ENCODE measurements at regions not wholly inside any gene's neighbourhood (a gene's known extent, or its start where the extent isn't known, plus 50 kb on each side); places are given as distances from the start of the nearest gene placed in this dataset.
"Not testable (repeated sequence)": the region's sequence is repeated elsewhere in the genome, so short reads cannot be mapped to it uniquely, and the experiment has no call there.

DNA sequence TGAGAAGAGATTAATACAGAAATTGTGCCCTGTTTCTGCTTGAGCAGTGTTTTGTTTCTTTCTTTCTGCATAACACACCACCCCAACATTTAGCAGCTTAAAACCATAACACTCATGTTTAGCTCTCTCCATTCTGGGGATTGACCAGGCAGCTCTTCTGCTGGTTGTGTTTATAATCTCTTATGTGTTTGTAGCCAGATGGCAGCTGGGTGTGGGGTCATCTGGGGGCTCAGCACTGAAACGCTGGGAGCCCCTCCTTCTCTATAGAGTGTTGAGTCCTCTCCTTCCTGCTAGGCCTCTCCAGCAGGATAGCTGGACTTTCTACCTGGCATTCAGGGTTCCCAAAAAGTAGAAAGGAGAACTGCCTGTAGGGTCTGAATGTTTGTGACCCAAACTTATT is 270.6 kb downstream of the TTC8 start:
- no peaks in the 10 kb centered on the region for H3K36me3 Mint-ChIP-seq (ENCODE audit: low read depth, unreplicated experiment)
- DNase-seq (ENCODE audit: low spot score): no peak
- no peaks in the 10 kb centered on the region for H3K9me3 Mint-ChIP-seq (ENCODE audit: unreplicated experiment)

DNA sequence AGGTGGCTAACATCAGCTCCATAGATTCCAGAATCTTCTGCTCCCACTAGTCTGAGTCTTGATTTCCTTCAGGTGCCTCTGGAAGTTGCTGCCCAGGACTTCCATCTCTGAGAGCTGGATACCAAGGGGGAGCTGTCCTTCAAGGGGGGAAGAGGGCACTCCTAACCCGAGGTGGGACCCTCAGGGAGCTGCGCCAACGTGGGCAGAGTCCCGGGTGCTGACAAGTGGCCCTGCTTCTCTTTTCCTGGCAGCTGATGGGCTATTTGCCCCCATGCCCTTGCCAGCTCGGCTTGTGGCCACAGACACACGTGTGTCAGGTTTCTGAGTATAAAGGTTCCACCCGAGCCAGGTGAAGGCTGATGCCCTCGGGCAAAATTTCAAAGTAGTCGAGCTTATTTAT is 272.5 kb downstream of the TTC8 start:
- TF ChIP-seq, protein P1, sequence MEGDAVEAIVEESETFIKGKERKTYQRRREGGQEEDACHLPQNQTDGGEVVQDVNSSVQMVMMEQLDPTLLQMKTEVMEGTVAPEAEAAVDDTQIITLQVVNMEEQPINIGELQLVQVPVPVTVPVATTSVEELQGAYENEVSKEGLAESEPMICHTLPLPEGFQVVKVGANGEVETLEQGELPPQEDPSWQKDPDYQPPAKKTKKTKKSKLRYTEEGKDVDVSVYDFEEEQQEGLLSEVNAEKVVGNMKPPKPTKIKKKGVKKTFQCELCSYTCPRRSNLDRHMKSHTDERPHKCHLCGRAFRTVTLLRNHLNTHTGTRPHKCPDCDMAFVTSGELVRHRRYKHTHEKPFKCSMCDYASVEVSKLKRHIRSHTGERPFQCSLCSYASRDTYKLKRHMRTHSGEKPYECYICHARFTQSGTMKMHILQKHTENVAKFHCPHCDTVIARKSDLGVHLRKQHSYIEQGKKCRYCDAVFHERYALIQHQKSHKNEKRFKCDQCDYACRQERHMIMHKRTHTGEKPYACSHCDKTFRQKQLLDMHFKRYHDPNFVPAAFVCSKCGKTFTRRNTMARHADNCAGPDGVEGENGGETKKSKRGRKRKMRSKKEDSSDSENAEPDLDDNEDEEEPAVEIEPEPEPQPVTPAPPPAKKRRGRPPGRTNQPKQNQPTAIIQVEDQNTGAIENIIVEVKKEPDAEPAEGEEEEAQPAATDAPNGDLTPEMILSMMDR (IDR thresholded peaks at IDR 0.05; ENCODE audit: unreplicated experiment): no peak
- H3K9me3 Mint-ChIP-seq (ENCODE audit: unreplicated experiment): no peaks in the 10 kb centered on the region
- no peaks in the 10 kb centered on the region for H3K36me3 Mint-ChIP-seq (ENCODE audit: low read depth, unreplicated experiment)
- no peaks in the 10 kb centered on the region for H3K4me1 Mint-ChIP-seq (ENCODE audit: unreplicated experiment)
- no peak for DNase-seq (ENCODE audit: low spot score)
- H3K27me3 Mint-ChIP-seq (ENCODE audit: unreplicated experiment): no peaks in the 10 kb centered on the region
- H3K27ac Mint-ChIP-seq (ENCODE audit: unreplicated experiment): no peak overlapping the region
- H3K4me3 Mint-ChIP-seq (ENCODE audit: unreplicated experiment): no peak overlapping the region

More for the DNA sequence above, 270.6 kb downstream of the TTC8 start:
- H3K27me3 Mint-ChIP-seq (ENCODE audit: unreplicated experiment): no peaks in the 10 kb centered on the region
- no peak overlapping the region for H3K4me3 Mint-ChIP-seq (ENCODE audit: unreplicated experiment)
- no peak overlapping the region for H3K27ac Mint-ChIP-seq (ENCODE audit: unreplicated experiment)
- H3K4me1 Mint-ChIP-seq (ENCODE audit: unreplicated experiment): no peaks in the 10 kb centered on the region
- TF ChIP-seq, protein P1 (IDR thresholded peaks at IDR 0.05; ENCODE audit: unreplicated experiment): no peak

DNA sequence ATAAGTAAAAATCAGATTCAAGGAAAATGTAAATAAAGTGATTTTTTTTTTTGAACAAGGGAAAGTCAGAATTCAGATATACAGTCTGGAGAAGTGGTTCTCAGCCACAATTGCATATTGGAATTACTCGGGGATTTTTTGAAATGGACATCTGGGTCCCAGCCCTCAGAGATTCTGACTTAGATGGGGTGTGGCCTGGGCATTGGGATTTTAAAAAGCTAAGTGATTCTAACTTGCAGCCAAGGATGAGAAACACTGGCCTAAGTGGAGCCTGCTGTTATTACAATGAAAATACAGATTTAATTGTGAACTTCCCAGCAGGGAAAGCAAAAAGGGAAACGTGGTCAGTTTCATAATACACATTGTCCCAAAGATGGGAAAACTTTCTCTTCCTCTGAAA is 273.8 kb downstream of the TTC8 start:
- Mint-ChIP-seq H3K4me3 (ENCODE audit: unreplicated experiment) (no peak overlapping the region), H3K27me3 (ENCODE audit: unreplicated experiment) (no peaks in the 10 kb centered on the region), H3K9me3 (ENCODE audit: unreplicated experiment) (no peaks in the 10 kb centered on the region), H3K27ac (ENCODE audit: unreplicated experiment) (no peak overlapping the region), H3K4me1 (ENCODE audit: unreplicated experiment) (no peaks in the 10 kb centered on the region), H3K36me3 (ENCODE audit: low read depth, unreplicated experiment) (no peaks in the 10 kb centered on the region)
- TF ChIP-seq, protein P1 (IDR thresholded peaks at IDR 0.05; ENCODE audit: unreplicated experiment): no peak
- no peak for DNase-seq (ENCODE audit: low spot score)

DNA sequence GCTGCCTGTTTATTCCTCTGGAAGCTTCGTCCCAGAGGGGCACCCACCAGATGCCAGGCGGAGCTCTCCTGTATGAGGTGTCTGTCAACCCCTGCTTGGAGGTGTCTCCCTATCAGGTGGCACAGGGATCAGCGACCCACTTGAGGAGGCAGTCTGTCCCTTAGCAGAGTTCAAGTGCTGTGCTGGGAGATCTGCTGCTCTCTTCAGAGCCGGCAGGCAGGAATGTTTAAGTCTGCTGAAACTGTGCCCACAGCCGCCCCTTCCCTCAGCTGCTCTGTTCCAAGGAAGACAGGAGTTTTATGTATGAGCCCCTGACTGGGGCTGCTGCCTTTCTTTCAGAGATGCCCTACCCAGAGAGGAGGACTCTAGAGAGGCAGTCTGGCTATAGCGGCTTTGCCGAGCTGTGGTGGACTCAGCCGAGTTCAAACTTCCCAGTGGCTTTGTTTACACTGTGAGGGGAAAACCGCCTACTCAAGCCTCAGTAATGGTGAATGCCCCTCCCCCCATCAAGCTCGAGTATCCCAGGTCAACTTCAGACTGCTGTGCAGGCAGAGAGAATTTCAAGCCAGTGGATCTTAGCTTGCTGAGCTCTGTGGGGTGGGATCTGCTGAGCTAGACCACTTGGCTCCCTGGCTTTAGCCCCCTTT is 279.8 kb downstream of the TTC8 start:
- H3K4me3 Mint-ChIP-seq (ENCODE audit: unreplicated experiment); H3K4me1 Mint-ChIP-seq (ENCODE audit: unreplicated experiment); H3K27ac Mint-ChIP-seq (ENCODE audit: unreplicated experiment); H3K36me3 Mint-ChIP-seq (ENCODE audit: low read depth, unreplicated experiment); H3K9me3 Mint-ChIP-seq (ENCODE audit: unreplicated experiment); DNase-seq (ENCODE audit: low spot score); H3K27me3 Mint-ChIP-seq (ENCODE audit: unreplicated experiment): not testable (repeated sequence)

DNA sequence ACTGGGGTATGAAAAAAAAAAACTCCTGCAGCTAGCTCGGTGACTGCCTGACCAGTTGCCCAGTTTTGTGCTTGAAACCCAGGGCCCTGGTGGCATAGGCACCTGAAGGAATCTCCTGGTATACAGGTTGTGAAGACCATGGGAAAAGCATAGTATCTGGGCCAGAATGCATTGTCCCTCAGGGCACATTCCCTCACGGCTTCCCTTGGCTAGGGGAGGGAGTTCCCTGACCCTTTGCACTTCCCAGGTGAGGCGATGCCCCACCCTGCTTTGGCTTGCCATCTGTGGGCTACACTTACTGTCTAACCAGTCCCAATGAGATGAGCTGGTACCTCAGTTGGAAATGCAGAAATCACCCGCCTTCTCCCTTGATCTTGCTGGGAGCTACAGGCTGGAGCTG is 280.4 kb downstream of the TTC8 start:
- not testable (repeated sequence) for DNase-seq (ENCODE audit: low spot score); H3K9me3 Mint-ChIP-seq (ENCODE audit: unreplicated experiment); H3K27me3 Mint-ChIP-seq (ENCODE audit: unreplicated experiment); H3K4me3 Mint-ChIP-seq (ENCODE audit: unreplicated experiment); H3K27ac Mint-ChIP-seq (ENCODE audit: unreplicated experiment); H3K4me1 Mint-ChIP-seq (ENCODE audit: unreplicated experiment); H3K36me3 Mint-ChIP-seq (ENCODE audit: low read depth, unreplicated experiment)

Data from endothelial cell (in vitro differentiated cells).